Stimulated activated CD4-positive, alpha-beta T cell treated with anti-CD3 and anti-CD28 coated beads, Interleukin-4, amount 100 ng/mL, for 1 hour (primary cell): ENCODE measurements at regions not wholly inside any gene's neighbourhood (a gene's known extent, or its start where the extent isn't known, plus 50 kb on each side); places are given as distances from the start of the nearest gene placed in this dataset.

Source experiments
- DNase-seq: peaks from one replicate; pipeline ENCODE4 v3.0.0-alpha.2; 2020

- DNase-seq = no peak
These were observed 261.2 kb upstream of the UBASH3B start for GRCh38 chr11:122394313-122394712.

- no peak for DNase-seq
These were observed 262.2 kb upstream of the UBASH3B start for GRCh38 chr11:122393209-122393860.

- no peak for DNase-seq
These were observed 263.0 kb upstream of the UBASH3B start for GRCh38 chr11:122392508-122392907.

- DNase-seq = no peak
These were observed 264.5 kb upstream of the UBASH3B start for GRCh38 chr11:122391049-122391448.

GRCh38 chr11:122383186-122383585 is 267.2 kb upstream of the BLID start:
- no peak for DNase-seq

- DNase-seq = no peak
These were observed 259.8 kb upstream of the BLID start for GRCh38 chr11:122375687-122376399.

GRCh38 chr11:122368796-122369195 is 252.8 kb upstream of the BLID start:
- no peak for DNase-seq

- no peak for DNase-seq
These were observed 251.8 kb upstream of the BLID start for GRCh38 chr11:122367809-122368231.

GRCh38 chr11:122365610-122366360 is 249.8 kb upstream of the BLID start:
- no peak for DNase-seq

- DNase-seq = no peak
These were observed 247.3 kb upstream of the BLID start for GRCh38 chr11:122363296-122363695.

GRCh38 chr11:122362381-122362780 is 246.4 kb upstream of the BLID start:
- no peak for DNase-seq

- no peak for DNase-seq
These were observed 244.9 kb upstream of the BLID start for GRCh38 chr11:122360875-122361274.

GRCh38 chr11:122359081-122359571 is 243.1 kb upstream of the BLID start:
- DNase-seq = no peak

- no peak for DNase-seq
These were observed 242.3 kb upstream of the BLID start for GRCh38 chr11:122358292-122358691.

- no peak for DNase-seq
These were observed 240.0 kb upstream of the BLID start for GRCh38 chr11:122355968-122356367.

GRCh38 chr11:122354025-122354697 is 238.1 kb upstream of the BLID start:
- no peak for DNase-seq

- DNase-seq = no peak
These were observed 237.5 kb upstream of the BLID start for GRCh38 chr11:122353561-122353960.

- DNase-seq = no peak
These were observed 232.8 kb upstream of the BLID start for GRCh38 chr11:122348659-122349409.

GRCh38 chr11:122346006-122346405 is 230.0 kb upstream of the BLID start:
- DNase-seq = no peak

GRCh38 chr11:122345586-122345985 is 229.6 kb upstream of the BLID start:
- no peak for DNase-seq

- no peak for DNase-seq
These were observed 228.2 kb upstream of the BLID start for GRCh38 chr11:122344215-122344614.

GRCh38 chr11:122343210-122343609 is 227.2 kb upstream of the BLID start:
- DNase-seq = no peak
